ENCODE measurements at regions not wholly inside any gene's neighbourhood (a gene's known extent, or its start where the extent isn't known, plus 50 kb on each side); places are given as distances from the start of the nearest gene placed in this dataset.

DNA sequence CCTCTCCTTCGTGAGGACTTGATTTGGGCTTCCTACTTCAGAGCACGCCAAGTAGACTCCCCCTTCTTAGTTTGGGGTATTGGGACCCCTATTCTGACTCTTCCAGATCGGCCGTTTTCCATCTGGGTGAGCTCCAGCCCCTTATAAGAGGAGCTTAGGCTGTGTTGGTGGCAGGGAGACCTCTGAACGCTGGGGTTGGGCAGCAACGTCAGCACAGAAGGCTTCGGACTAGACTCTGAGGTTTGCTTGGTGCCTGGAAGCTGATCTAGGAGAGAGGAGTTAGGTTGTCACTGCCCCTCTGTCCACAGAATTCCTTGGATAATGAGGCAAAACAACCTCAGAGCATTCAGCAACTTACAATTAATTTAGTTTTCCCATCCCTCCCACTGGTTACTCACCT is 99.2 kb upstream of the RTL1 start:
- no peak for DNase-seq (ENCODE audit: low read depth)

DNA sequence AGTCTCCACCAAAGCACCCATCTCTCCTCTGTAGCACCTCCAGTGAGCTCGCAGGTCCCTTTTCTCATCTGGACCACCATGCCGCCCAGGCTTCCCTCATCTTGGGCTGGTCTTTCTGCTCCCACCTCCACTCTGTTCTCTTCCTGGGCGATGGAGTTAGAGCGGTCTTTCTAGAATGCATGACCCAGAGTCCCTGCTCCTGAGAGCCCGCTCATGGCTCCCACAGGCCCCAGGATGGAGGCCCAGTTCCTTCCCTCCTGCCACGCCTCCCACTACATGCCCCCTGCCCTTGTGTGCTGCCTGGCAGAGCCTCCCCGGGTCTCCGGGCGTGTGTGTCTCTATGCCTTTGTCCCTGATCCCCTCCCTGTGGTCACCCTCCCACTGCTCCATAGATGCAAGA is 100.7 kb upstream of the RTL1 start:
- DNase-seq (ENCODE audit: low read depth), result no peak

DNA sequence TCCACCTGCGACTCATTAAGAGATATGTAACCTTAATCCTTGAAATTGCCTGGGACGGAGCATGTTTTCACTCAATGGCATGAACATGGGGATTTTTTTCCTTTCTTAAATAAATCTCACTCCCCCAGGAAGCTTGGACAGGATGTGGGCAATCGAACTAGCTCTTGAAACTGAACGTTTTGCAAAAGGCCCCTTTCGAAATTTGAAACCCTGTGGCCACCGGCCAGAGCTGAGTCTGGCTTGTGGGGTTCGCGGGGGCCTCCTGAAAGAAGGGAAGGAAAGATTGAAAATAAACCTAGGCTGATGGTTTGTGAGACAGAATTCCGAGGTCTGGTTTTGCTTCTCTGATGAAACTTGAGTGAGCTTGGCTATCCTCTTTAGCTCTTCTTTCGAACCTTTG is 101.4 kb upstream of the RTL1 start:
- DNase-seq (ENCODE audit: low read depth), result peak; percentile 44

DNA sequence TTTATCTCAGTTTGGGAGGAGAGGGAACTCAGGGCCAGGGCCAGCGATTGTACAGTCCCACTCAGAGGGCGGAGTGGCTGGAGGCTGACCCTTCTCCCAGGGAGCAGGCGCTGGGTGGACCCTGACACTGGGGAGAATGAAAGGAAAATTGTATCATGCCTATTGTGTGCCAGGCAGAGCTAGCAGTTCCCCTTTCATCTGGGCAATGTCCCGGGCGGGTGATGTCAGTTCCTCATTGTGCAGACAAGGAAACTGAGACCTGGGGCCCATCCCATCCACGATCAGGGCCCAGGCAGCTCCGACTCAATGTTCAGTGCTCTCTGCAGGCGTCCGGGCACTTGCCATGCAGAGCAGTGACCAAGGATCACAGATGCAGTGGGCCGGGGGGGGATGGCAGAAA is 101.9 kb upstream of the RTL1 start:
- DNase-seq (ENCODE audit: low read depth), result no peak

DNA sequence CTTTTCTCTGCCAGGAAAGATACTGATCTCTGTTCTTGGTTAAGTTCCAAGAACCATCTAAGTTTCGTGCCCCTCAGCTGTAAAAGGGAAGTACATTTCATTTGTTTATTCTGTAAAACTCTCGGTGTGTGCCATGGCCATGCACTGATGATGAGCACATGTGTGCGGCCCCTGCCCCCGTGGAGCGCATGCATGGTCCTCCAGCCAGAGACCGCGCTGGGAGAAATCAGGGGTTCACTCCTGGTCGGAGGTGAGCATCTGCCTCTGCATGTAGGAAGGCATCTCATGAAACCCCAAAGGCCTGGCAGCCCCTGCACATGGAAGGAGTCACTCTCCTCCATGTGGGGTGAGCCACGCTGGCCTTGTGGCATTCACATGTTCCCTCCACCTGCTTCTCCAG is 102.5 kb upstream of the RTL1 start:
- no peak for DNase-seq (ENCODE audit: low read depth)

DNA sequence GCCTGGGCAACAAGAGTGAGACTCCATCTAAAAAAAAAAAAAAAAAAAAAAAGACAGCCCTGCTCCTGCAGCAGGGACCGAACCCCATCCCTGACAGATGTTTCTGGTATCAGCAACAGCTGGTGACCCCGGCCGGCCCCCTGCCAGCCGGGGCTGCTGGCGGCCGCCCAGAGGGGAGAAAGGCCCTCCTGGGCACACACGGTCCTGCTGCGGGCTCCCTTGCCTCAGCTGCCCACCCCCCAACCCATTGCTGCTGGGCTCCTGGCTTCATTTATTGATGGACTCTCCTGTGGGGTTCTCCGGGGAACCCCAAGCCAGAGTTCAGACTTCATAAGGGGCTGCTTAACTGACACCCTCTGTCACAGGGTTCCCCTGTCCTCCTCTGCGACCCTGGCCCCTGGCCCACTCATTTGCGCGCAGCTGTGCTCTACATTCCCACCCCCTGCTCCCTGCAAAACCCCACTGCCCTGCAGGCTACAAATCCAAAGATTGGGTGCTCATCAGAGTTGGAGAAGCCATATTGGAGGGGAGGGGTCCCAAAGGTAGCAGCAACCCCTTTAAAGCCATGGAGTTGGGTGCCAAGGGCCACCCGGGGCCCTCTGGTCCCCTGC is 103.6 kb upstream of the RTL1 start:
- DNase-seq (ENCODE audit: low read depth), result no peak

DNA sequence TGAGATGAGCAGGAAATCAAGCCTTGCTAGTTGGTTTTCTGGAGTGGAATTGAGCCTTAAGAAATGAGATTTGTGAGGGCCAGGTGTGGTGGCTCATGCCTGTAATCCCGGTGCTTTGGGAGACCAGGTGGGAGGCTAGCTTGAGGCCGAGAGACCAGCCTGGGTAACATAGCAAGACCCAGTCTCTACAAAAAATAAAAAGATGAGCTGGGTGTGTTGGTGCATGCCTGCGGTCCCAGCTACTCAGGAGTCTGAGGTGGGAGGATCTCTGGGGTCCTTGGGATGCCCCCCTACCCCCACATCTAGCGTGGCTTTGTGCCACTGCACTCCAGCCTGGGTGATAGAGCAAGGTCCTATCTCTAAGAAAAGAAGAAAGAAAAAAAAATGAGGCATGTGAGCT is 104.2 kb upstream of the RTL1 start:
- DNase-seq (ENCODE audit: low read depth), result no peak

DNA sequence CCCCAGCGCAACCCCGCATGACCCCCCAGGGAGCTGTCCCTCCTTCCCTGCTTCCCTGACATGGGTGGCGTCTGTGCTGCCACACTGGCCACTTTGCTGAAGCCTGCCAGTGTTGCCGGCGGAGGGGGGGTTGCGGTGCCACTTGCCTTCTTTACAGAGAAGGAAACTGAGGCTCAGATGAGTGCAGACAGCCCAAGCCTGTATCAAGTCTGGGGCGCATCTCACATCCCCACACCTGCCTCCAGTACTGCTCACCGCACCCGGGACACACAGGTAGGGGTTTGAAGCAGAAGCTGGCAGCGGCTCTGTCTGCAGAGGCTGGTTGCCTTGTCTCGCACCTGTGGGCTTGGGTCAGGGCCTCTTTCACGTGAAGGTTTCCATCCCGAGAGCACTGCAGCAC is 104.7 kb upstream of the RTL1 start:
- DNase-seq (ENCODE audit: low read depth), result no peak

DNA sequence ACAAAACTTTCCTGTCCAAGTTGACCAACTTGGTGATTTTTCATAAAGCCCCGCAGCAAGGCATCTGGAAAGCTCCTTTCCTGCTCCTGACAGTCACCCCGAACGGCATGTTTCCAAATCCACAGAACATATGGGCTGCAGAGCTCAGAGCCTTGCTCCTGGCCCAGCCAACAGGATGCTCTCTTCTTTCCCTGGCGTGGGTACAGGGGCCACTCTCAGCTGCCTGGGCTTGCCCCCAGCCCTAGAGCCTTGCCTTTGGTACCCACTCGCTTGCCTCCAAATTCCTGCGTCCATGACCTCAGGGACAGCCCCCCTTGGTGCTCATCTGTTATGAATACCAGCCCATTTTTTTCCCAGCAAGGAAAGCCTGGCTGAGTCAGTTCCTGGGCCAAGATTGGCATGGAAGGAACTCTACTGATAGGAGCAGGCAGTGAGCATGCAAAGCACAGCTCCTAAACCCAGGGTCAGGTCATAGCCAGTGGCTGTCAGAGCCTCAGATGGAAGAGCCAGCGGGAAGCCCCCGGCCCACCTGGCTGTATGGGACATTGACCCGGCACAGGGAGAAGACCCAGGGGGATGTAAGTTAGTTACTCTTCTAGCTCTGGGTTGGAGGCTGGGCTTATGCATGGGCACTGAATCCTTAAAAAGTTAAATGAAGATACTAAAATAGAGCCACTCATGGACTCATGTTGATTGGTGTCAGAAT is 105.3 kb upstream of the RTL1 start:
- DNase-seq (ENCODE audit: low read depth), result no peak

DNA sequence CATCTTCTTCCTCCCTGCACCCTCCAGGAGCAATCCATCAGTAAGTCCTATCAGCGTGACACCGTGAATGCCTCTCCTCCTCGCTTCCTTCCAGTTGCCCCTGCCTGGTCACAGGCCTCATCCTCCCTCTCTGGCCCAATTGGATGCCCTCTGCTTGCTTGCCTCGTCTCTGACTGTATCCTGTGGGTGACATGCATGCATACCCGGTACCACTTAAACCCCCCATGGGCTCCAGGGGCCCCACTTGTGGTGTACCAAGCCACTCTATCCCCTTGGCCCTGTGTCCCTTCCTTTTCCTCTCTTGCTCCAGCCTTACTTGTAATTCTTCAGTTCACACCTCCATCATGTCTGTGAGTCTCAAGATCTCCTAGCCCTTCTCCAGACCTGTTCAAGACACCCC is 106.0 kb upstream of the RTL1 start:
- DNase-seq (ENCODE audit: low read depth), result no peak

DNA sequence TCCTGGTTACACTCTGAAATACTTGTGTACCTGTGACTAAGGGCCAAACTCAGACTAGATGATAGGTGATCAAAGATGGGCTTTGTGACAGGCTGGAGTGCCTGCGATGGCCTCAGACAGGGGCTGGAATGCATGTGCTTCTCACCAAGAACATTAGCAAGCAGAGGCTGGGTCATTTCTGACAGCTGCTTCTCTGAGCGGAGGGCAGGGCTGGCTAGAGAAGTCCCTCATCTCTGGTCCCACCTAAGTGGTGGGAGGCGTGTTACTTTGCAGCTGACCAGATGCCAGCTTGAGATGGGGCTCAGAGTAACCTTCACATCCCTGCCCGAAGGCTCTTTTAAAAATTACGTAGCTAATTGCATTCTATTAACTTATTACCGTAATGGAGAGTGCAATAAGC is 106.8 kb upstream of the RTL1 start:
- no peak for DNase-seq (ENCODE audit: low read depth)

DNA sequence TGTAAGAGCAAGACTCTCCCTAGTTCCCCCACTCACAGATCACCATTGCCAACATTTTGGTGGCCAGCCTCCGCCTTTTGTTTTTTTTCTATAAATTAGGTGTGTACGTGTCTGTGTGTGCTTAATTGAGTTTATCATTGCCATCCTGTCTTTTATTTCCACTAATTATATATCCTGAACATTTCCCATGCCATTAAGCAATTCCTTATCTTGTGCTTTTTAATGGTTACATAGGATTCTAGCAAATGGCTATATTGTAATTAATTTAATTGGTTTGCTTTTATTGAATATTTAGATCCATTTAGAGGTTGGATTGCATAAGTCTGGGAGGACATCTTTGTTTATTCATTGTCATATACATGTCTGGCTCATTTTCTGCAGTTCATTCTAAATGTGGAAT is 107.3 kb upstream of the RTL1 start:
- no peak for DNase-seq (ENCODE audit: low read depth)

DNA sequence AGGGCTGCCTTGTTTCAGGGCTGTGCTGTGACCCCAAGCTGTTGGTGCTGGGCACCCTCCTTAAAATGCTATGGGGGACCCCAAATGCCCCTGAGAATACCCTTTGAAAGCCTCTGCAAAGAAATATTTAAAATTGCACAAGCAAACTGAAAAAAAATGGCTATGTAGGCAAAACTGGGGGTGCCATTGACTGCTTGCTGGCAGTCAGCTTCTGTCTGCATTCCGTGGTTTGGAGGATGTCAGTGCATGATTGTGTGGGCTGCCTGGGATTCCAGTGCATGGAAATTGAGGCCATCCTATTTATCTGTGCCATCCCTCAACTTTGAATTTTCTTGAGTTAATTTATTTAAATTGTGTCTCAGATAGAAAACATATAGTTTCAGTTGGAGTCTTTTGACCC is 113.7 kb upstream of the RTL1 start:
- DNase-seq (ENCODE audit: low read depth), result no peak

DNA sequence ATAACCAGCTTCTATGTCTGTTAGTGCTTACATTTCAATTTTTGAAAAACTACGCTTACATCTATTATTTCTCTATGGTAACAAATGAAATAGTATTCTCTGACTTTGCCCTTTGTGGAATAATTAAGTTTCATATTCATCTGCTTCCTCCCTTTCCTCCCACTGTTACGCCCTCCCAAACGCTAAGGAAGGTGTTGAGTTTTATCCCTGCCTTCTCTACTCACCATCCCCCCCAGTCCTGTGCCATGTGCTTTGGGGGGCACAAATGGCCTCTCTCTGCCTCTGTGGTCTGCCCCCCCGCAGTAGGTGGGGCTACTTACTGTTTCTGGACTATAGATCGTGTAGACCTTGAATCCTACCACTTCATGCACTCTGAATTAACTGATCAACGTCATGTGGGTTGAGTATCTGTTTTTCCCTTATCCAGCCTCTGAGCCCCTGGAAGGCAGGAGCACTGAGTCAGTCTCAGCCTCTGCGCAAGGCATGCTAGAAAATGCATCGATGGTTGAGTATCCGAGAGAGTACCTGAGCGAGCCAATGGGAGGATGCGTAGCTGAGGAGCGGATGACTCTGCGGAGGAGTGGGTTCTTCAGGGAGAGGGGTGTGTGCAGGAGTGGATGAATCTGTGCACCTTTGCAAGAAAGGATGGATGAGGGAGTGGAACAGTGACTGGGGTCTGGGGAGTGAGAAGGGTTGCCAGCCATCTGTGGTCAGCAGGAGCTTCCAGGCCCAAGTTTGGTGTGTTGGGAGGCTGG is 114.5 kb upstream of the RTL1 start:
- DNase-seq (ENCODE audit: low read depth), result no peak

DNA sequence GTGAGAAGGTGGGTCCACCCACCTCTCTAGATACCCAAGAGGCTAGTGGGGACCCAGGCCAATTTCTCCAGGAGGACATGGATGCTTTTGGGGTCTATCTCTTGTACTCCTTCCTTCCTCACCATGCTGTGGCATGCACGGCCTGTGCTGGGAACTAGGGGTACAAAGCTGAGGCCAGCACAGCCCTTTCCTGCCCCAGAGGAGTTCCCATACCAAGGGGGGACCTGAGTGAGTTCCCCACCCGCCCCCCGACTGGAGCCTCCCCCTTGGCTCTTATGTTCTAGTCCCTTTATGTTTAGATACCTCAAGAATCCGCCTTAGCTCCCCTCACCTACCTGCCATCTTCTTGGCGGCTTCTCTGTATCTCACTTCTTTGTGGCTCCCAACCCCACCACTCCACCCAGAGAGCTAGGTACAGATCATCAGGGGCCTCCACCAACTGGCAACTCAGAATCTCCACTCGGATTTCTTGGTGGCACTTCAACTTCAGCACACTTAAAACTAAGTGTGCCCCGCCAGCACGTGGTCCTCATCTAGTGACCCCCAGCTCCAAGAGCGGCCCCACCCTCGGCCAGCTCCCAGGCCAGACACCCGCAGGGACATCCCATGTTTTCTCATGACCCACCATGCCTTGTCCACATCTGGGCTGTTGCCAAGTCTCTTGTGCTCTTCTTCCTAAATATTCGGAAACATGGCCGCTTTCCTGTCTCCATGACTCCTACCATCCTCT is 115.2 kb upstream of the RTL1 start:
- no peak for DNase-seq (ENCODE audit: low read depth)

DNA sequence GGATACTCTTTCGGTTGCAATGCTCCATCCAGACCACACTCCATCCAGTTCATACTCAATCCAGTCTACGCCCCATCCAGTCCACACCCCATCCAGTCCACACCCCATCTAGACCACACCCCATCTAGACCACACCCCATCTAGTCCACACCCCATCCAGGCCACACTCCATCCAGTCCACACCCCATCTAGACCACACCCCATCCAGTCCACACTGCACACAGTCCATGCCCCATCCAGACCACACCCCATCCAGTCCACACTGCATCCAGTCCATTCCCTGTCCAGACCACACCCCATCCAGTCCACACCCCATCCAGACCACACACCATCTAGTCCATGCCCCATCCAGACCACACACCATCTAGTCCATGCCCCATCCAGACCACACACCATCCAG is 116.0 kb upstream of the RTL1 start:
- DNase-seq (ENCODE audit: low read depth), result no peak

DNA sequence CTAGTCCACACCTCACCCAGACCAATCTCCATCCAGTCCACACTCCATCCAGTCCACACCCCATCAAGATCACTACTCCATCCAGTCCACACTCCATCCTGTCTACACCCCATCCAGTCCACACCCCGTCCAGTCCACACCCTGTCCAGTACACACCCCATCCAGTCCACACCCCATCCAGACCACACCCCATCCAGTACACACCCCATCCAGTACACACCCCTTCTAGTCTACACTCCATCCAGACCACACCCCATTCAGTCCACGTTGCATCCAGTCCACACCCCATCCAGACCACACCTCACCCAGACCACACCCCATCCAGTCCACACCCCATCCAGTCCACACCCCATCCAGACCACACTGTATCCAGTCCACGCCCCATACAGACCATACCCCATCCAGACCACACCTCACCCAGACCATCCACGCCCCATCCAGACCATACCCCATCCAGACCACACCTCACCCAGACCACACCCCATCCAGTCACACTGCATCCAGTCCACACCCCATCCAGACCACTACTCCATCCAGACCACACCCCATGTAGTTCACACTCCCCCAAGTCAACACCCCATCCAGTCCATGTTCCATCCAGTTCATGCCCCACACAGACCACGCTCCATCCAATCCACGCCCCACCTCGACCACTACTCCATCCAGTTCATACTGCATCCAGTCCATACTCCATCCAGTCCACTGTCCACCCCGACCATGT is 116.6 kb upstream of the RTL1 start:
- no peak for DNase-seq (ENCODE audit: low read depth)

DNA sequence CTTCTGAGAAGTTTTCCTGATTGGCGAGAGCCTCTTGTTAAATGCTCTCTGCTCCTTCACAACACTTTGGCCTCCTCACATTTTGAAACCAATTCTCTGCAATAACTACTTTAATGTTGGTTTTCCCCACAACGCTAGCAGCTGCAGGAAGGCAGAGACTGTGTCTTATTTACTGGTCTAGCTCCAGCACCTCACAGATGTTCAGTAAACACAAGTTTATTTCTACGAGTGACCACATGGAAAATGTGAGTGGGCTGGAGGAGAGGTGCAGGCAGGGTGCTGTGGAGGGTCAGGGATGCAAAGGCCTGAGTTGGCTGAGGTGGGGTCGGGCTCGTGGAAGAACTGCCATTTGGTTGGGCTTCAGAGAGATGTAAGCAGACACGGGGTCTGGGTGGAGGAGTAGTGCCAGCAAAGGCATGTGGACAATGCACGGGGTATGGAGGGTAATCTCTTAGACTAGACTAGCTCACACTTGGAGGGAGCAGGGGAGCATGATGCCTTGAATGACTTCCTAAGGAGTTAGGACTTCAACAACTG is 117.4 kb upstream of the RTL1 start:
- DNase-seq (ENCODE audit: low read depth), result no peak

DNA sequence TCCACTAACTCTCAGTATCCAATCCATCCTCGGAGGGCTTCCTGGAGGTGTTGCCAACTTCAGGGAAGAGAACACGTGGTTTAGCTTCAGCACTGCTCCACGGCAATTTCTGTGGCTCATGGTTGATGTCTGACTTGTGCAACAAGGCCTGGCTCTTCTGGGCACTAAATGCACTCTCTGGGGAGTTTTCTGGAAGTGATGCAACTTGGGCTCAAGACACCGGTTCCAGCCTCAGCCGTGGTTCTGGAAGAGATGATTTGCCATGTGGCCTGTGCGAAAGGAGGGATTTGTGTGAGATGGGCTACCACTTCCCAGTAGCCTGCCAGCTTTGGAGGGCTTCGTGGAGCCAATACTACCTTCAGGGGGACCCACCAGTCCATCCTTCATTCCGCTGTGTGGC is 118.6 kb upstream of the RTL1 start:
- DNase-seq (ENCODE audit: low read depth), result no peak

DNA sequence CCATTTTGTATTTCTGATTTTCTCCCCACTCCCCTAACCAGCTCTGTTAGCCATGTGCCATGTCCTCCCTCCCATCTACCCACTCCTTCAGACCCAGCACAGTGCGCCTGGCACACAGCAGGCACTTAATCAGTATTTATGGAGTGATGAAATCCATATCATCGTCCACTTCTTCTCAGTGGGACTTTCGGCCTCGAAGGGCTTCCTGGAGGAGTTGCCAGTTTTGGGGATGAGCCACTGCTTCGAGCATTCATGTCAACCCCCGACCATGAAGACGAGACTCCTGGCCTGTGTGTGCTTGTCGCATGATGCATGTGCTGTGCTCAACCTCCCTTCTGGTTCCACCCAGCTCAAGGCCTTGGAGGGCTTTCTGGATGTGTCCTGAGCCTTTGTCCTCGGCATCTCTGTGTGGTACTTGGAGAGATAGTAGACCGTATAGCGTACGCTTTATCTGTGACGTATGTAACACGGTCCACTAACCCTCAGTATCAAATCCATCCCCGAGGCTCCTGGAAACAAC is 119.5 kb upstream of the RTL1 start:
- DNase-seq (ENCODE audit: low read depth), result no peak

DNA sequence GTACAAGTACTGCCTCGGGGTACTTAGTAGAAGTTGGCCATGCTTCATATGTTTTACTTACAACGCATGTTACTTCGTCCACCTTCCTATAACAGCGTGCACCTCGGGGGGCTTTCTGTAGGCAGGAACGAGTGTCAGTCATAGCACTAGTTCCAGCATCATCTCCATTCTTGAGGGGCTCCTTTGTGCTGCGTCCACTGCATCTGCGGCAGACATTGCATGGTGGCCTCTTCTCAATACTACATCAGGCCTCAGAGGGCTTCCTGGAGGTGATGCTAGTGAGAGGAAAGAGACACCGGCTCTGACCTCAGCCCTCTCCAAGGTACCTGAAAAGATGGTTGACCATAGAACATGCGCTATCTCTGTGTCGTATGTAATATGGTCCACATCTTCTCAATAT is 121.2 kb upstream of the RTL1 start:
- DNase-seq (ENCODE audit: low read depth), result no peak

Data from forelimb muscle (tissue), 1 donor.